ENCODE measurements at regions not wholly inside any gene's neighbourhood (a gene's known extent, or its start where the extent isn't known, plus 50 kb on each side); places are given as distances from the start of the nearest gene placed in this dataset.

GRCh38 chr2:151038516-151038915 is 223.1 kb downstream of the RBM43 start:
- TF ChIP-seq CTCF (IDR thresholded peaks at IDR 0.05; ENCODE audit: low read depth, low read length) (no peak), MYC (IDR thresholded peaks at IDR 0.05; ENCODE audit: low read depth, low read length) (no peak), MAX (IDR thresholded peaks at IDR 0.05; ENCODE audit: low read depth, low read length) (no peak), POLR2A (IDR thresholded peaks at IDR 0.05; ENCODE audit: extremely low read depth, insufficient read length) (no peak)

Measured in NB4 (cell line).